ENCODE measurements at regions not wholly inside any gene's neighbourhood (a gene's known extent, or its start where the extent isn't known, plus 50 kb on each side); places are given as distances from the start of the nearest gene placed in this dataset.

- H3K4me3 ChIP-seq (ENCODE audit: control insufficient read depth, low read depth, low read length), result no peak overlapping the region
Measured at GRCh38 chr9:74366111-74366510, 131.0 kb upstream of the RORB start.

DNA sequence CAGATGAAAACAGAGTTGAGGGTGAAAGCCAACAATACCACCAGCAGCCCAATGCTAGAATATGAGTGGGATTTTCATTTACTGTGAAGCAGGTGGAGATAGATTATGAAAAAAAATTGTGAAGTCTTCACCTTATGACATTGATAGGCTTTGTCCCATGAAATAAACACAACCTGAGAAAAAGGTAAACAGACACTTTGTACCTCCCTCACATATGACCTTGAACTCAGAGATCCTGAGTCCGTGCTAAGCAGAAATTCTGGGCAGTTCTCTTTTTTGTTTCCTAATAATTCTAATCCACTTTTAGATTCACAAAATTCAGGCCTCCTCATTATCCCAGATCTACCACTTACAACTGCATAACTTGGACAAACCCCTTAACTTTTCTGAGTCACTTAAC lies 127.3 kb upstream of the RORB start:
- TF ChIP-seq CTCF (IDR thresholded peaks at IDR 0.05; ENCODE audit: control insufficient read depth, insufficient read depth, low read depth, low read length, missing control alignments), result no peak
- no peak for DNase-seq (ENCODE audit: low read depth)
- H3K4me3 ChIP-seq (ENCODE audit: control insufficient read depth, low read depth, low read length), result no peak overlapping the region

More at GRCh38 chr9:74366111-74366510, 131.0 kb upstream of the RORB start:
- TF ChIP-seq CTCF (IDR thresholded peaks at IDR 0.05; ENCODE audit: control insufficient read depth, insufficient read depth, low read depth, low read length, missing control alignments), result no peak
- DNase-seq (ENCODE audit: low read depth), result no peak

GRCh38 chr9:74373348-74373747 lies 123.8 kb upstream of the RORB start:
- DNase-seq (ENCODE audit: low read depth), result no peak
- no peak overlapping the region for H3K4me3 ChIP-seq (ENCODE audit: control insufficient read depth, low read depth, low read length)
- no peak for TF ChIP-seq CTCF (IDR thresholded peaks at IDR 0.05; ENCODE audit: control insufficient read depth, insufficient read depth, low read depth, low read length, missing control alignments)

GRCh38 chr9:74379718-74380117 lies 117.4 kb upstream of the RORB start:
- no peak overlapping the region for H3K4me3 ChIP-seq (ENCODE audit: control insufficient read depth, low read depth, low read length)
- DNase-seq (ENCODE audit: low read depth), result no peak
- TF ChIP-seq CTCF (IDR thresholded peaks at IDR 0.05; ENCODE audit: control insufficient read depth, insufficient read depth, low read depth, low read length, missing control alignments), result no peak

GRCh38 chr9:74391816-74392215 lies 105.3 kb upstream of the RORB start:
- H3K4me3 ChIP-seq (ENCODE audit: control insufficient read depth, low read depth, low read length), result no peak overlapping the region
- no peak for DNase-seq (ENCODE audit: low read depth)
- no peak for TF ChIP-seq CTCF (IDR thresholded peaks at IDR 0.05; ENCODE audit: control insufficient read depth, insufficient read depth, low read depth, low read length, missing control alignments)

DNA sequence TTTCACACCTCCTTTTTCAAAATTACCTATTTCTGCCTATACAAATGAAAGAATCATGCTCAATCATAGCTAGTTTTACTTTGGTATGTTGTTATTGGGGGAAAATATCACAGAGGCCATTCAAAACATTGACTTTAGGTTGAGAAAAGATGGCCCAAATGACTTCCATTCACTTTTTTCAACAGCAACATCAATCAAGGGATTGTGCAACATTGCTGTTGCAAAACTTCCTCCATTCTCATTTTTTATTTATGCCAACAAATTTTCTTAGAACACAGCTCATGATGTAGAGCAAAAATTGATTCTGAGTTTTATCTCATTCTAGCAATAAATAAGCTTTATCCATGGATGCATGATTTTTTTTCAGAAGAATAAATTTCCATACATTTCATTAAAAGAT lies 93.6 kb upstream of the RORB start:
- no peak overlapping the region for H3K4me3 ChIP-seq (ENCODE audit: control insufficient read depth, low read depth, low read length)
- no peak for DNase-seq (ENCODE audit: low read depth)
- TF ChIP-seq CTCF (IDR thresholded peaks at IDR 0.05; ENCODE audit: control insufficient read depth, insufficient read depth, low read depth, low read length, missing control alignments), result no peak

- TF ChIP-seq CTCF (IDR thresholded peaks at IDR 0.05; ENCODE audit: control insufficient read depth, insufficient read depth, low read depth, low read length, missing control alignments), result no peak
- DNase-seq (ENCODE audit: low read depth), result no peak
- H3K4me3 ChIP-seq (ENCODE audit: control insufficient read depth, low read depth, low read length), result no peak overlapping the region
Measured at GRCh38 chr9:74404620-74405019, 92.5 kb upstream of the RORB start.

Measured in AG09309 (cell line).